Urothelium cell line (cell line): ENCODE measurements at regions not wholly inside any gene's neighbourhood (a gene's known extent, or its start where the extent isn't known, plus 50 kb on each side); places are given as distances from the start of the nearest gene placed in this dataset.

Source experiments
- DNase-seq: peaks from one replicate; pipeline ENCODE4 v3.0.0; 2011; ENCODE audit warnings: low spot score, mixed read lengths
- FAIRE-seq: peaks from 2 replicates; lab custom pipeline; 2011; peaks lifted over from hg19 to GRCh38; lab: Jason Lieb, UNC

DNA sequence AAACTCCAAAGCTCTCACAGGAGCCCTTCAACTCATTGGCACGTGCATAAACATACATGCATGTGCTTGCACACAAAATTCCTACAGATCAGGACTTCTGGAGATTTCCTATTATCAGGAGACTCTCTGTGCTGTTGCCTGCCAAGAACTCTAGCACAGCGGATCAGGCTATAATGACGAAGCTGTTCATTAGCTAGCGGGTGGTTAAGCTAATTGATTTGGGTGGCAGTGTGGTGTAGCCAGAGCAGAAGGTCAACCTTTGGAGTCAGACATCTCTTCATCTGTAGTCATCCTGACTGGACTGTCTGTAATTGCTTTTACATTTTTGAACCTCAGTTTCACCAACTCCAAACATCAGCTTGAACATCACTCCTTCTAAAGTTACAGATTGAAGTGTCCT, 69.0 kb downstream of the KIF2B start:
- FAIRE-seq, result no peak
- no peak for DNase-seq

DNA sequence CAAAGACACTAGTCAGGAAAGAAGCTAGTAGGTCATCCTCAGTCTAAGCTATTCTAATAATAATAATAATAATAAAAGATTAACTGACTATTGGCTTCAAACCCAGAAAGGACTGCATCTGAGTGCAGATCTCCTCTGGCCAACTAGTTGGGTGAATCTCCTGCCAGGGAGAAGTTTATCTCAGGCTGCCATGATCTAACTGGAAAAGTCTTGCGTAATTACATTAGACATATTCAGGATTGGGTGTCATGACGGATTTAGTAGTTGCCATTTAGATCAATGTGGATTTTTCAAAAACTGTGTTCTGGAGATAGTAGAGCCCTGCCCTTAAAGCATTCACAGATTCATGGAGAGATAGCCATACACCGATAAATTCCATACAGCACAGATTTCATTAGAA, 69.5 kb downstream of the KIF2B start:
- DNase-seq, result no peak
- no peak for FAIRE-seq

DNA sequence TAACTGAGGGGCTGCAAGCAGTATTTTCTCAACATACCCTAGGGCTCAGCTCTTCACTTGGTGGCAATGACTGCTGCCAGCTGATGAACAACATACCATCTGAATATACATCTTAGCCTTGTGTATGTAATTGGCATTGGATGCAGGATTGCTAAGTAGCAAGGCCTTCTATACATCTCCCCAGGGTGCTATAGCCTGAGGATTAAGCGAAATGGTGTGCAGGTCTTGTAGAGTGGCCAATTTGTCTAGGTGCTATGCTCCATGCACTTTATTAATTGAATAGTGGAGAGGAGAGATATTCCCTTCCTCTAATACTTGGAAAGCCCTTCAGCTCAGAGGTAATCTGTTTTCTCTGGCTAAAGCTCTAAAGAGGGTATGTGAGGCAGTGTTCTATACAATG, 71.9 kb downstream of the KIF2B start:
- FAIRE-seq (no peak), DNase-seq (no peak)

DNA sequence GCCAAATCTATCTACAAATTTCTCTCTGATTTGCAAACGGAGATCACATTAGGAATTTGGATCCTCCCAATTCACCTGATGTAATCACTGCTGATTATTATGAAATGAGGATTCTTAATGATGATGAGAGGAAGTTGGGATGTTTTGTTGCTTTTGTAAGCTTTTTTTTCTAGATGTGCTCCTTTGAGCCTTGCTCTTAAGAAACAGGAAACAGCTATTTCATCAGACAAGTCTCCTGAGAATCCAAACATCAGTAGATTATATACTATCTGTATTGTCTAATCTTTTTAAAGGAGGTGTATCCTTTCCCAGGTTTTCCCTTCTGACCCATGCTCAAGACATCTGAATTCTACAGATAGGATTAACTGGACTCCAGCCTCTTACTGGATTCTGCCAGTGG, 73.3 kb downstream of the KIF2B start:
- FAIRE-seq (no peak), DNase-seq (no peak)

DNA sequence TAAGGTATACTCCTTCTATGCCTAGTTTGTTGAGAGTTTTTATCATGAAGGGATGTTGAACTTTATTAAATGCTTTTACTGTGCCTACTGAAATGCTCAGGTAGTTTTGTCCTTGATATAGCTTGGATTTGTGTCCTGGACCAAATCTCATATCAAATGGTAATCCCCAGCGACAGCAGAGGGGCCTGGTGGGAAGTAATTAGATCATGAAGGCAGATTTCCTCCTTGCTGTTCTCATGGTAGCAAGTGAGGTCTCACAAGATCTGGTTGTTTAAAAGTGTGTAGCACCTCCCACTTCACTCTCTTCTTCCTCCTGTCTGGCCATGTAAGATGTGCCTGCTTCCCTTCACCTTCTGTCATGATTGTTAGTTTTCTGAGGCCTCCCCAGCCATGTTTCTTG, 78.2 kb downstream of the KIF2B start:
- FAIRE-seq (no peak), DNase-seq (no peak)

DNA sequence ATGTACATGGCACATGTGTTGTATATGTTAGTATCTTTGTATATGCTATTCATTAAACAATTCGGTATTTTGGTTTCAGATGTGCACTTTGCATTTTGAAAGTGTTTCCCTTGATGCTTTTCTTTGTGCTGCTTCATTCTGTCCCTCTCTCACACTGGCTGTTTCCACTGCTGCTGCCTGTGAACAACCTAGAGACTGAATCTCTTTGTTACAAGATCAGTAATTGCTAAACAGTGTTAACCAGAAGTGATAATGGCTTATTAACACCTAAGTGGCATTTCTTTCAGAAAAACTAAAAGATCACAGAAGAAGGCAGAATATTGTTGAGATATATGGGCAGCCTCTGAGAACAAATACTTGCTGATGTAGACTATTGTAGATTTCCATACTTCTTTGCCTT, 84.7 kb downstream of the KIF2B start:
- no peak for DNase-seq
- FAIRE-seq, result no peak

DNA sequence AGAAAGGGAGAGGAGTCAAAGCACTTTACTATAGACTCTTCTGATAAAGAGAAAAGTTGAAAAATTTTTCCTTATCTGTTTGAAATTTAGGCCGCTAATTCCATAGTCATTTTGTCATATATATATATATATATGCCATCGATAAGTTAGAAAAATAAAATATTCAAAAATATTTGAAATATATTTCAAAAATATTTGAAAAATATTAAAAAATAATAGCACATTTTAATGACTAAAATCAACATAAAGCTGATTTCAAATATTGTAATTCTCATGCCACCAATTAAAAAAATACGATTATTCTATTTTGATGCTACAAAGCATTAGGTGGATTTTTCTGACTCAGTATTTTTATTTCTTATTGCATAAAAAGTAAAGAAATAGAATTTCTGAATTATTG, 87.1 kb downstream of the KIF2B start:
- no peak for FAIRE-seq
- no peak for DNase-seq

DNA sequence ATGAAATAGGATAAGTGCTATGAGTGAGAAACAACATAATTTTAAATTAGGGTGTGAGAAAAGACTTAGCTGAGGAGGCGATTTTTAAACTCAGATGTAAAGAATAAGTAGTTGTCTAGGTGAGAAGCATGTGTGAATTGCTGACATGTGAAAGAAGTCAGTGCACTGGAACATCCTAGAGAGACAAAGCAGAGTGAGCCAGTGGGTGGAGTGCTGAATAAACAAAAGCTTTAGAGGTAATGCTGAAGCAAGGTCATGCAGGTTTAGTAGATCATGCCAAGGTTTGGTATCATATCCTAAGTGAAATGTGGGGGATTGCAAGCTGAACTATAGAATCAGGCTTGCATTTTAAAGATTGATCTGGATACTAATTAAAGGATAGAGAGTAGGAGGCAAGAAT, 89.4 kb downstream of the KIF2B start:
- FAIRE-seq (no peak), DNase-seq (no peak)

DNA sequence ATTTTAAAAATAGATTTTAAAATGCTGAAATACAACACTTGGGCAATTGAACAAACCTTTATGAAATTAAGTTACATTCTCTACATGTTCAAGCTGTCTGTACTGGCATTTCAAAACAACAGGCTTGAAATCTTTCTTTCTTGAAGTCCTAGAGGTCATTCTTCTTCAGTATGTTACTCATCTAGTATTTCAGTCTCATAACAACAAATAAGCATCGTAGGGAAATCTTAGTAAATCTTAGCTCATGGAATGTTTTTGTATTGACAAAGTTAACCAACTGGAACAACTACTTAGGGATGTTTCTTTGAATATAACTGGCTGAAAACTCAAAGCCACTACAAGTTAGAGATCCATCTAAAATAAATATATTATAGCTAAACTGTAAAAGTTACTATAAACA, 96.6 kb downstream of the KIF2B start:
- DNase-seq, result no peak
- FAIRE-seq, result no peak

DNA sequence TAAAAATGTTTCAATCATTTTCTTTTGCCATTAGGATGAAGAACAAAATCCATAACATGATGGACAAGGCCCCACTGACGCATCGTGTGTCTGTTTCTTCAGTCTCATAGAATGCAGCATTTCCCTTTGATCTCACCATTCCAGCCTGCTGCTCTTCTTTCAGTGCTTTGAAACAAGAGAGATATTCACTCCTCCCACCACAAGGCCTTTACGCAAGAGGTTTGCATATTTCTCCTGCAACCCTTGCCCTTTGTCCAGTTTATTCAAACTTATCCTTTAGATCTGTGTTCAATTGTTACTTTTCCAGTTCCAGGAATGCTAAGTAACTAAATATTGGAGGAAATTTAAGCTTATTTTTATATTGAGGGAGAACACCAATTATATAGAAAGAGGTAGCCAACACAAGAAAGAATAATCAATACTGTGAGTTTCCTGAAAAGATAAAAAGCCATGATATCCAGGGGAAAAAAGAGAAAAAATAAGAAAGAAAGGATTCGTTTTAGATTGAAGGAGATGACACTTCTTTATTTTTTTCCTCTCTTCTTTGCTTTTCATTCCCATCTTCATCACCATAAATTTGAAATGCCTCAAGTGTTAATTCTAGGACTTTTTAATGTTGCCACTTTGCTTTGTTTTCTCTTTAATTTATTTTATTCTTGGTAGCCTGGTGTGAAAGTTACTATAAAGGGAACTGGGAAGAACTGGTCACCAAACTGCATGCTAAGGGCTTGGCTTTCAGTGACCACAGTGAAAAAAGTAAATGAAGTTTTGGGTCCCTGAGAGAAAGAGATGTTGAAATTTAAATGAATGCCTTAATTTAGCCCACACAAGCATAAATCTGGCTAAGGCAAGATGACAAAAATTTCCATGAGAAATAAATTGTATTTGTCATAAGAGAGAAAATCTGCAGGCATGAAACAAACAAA, 102.1 kb downstream of the KIF2B start:
- DNase-seq (no peak), FAIRE-seq (no peak)

DNA sequence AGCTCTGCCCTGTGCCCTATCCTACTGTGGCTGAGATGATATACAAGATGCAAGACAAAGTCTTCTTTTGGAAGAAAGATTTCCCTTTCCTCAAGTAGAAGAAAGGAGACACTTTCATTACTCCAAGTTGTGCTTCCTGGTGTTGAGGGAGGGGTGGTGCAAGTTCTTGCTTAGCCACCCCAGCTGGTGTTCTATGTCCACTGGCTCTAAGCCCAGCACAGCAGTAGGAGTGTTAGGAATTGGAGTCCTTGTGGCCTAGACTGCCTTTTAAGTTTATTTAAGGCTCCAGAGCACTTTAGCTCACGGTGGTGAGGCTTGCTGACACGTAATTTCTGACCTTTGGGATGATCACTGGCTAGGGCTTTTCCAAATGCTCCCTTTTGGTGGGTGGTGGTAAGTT, 109.7 kb downstream of the KIF2B start:
- DNase-seq, result no peak
- no peak for FAIRE-seq

DNA sequence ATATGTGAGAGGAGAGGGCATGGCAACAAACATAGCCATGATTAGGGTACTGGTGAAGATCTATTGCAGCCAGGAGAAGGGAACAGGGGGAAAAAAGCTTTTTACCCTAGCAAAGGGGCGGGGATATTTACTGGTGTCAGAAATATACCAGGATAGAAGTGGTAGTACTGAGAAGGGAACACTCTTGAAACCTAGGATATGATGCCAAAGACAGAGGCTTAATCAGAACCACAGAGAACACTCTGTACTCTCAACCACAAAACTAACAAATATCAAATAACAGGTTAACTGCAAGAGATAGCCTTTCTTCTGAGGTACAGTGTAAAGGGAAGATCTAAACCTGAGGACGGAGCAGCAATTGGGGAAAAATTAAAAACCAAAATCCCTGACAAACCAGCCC, 112.2 kb downstream of the KIF2B start:
- no peak for FAIRE-seq
- DNase-seq, result no peak

DNA sequence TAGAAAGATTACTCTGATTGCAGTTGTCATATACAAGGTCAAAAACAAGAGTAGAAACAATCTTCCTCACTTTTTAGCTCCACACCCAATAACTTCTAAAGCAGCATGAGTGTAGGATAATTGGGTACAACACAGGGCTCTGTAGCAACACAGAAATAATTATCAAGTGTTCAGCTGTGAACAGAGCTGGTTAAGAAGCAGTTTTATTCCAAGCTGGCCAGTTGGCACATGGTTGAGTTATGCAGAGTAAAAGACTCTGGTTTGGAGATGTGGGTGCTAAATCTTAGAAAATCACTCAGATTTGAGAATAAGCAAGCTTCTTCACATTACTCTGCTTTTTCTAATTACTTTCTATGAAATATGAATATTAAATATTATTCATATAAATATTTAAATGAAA, 118.5 kb downstream of the KIF2B start:
- FAIRE-seq (no peak), DNase-seq (no peak)

DNA sequence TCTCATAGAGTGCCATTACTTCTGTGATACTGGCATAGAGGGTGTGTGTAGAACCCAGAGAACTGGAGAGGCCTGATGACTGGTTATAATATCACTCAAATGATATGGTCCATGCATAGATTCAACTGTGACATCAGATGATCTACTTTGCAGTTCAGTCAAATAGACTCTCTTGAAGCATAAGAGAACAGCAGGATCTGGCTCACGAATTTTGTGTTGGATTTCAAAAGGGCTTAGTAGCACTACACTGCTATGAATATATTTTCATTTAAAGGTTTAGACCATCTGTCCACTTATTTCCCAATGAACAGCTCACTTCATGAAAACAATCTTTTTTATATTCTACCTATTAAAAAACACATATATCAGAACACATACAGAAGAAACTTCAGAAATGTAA, 119.7 kb downstream of the KIF2B start:
- FAIRE-seq, result no peak

DNA sequence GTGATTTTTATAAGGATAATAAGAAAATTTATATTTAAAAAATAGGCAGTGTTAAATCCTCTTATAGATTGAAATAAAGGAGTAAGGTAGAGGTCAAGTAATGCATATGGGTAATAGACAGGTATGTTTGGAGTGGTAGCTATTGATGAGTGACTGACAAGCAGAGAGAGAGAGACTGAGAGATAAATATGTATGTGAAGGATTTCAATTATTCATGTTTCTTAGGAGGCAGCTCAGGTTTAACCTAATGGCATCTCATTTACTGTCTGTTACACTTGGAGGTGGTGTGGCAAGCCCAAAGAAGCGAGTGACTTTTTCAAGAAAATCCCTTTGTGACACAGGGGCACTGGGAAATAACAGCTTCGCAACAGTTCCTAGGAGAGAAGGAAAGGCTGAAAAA, 120.2 kb downstream of the KIF2B start:
- DNase-seq (no peak), FAIRE-seq (no peak)

More for the DNA sequence above, 119.7 kb downstream of the KIF2B start:
- DNase-seq, result no peak

DNA sequence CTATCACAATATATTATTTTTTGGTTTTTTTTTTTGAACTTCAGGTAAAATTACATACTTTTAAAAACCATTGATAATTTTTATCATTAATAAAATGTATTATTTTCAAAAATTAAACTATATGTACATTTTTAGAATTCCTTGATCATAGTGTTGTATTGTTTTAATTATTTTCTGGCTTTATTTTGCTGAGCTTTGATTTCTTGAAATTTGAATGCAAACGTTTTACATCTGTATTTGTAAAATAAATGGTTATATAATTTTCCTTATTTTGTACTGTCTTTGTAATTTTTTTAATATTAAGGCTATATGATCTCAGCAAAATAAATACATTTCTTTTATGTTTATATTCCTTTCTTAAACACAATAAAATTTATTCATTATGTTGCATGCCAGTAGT, 125.6 kb downstream of the KIF2B start:
- FAIRE-seq, result no peak
- no peak for DNase-seq

DNA sequence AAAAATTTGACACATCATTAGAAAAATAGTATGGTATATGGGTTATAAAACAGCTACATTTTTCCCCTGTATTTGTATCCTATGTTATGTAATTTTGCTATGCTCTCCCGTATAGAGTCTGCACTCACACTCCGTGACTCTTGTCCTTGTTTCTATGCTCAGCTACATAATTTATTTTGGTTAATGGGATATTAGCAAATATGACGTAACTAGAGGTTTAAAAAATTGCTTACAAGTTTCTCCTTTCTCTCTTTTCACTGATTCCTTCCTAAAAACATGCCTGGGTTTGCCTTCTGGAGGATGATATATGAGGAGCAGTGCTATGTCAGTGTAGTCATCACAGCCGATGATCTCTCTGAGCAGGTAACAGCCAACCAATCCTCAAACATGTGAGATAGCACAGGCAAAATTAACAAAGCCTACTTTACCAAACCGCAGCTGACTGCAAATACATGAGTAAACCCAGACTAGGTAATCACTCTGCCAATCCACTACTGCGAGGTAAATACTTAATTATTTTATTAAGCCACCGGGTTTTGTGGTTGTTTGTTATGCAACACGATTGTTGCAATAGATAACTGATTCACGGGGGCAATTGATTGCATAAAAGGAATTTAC, 126.9 kb downstream of the KIF2B start:
- DNase-seq (no peak), FAIRE-seq (no peak)

DNA sequence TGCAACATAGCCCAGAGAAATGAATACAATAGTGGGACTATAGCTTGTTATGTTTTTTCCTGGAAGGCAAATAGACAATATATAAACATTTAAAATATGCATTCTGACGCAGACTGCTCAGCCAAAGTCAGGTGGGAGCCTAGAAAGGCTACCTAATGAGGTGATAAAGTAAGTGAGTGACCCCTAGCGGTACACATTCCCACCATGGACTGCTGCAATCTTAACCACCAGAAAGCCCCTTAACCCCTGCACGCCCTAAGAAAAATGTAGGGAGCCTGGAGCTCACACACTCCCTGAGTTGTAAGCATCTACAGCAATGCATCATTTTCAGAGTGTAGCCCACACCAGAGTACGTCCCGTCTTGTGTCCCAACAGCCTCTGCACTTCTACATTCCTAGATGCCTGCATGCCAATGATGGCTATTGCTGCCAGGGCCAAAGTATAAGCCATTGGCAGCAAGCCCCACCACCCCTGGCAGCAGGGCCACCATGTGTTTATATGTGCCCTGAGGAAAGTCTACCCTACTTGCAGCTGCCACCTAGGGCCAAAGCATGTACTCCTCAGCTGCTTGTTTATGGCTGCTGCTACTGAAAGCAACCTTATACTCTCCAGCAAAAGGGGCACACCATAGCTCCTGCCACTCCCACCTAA, 127.6 kb downstream of the KIF2B start:
- FAIRE-seq (no peak), DNase-seq (no peak)

DNA sequence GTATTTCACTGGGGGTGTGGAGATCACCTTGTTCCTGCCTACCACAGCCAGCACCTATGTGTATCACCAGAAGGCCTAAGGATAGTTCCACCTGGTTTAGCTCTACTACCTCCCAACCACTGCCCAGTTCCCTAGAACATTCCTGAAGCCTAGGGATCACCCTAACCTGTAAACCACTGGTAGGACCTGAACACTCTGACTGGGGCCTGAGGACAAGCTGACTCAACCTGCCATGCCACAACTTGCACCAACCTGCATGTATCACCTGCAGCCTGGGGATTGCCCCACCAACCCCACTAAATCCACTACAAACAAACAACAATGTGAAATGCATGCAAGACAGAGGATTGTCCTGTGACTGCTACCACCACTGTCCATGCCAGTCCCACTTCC, 128.1 kb downstream of the KIF2B start:
- peak; percentile 62 for FAIRE-seq
- DNase-seq, result no peak

DNA sequence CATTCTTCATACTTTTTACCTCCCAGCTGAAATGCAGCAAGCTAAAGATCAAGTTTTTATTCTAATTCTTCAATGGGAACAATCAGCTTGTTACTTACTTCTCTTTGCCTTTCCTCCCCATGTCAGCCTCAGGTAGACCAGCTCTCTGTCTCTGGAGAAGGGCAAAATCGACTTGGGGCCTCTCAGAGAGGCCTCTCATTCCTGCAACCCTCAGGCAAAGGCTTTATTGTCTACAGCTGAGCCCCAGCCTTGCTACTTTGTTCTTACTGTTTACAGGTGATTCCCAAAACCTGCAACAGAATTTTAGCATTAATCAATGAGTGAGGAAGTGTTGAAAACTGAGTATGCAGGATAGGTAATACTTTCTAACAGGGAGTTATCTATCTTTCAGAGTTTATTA, 148.6 kb downstream of the KIF2B start:
- FAIRE-seq, result no peak
- no peak for DNase-seq

DNA sequence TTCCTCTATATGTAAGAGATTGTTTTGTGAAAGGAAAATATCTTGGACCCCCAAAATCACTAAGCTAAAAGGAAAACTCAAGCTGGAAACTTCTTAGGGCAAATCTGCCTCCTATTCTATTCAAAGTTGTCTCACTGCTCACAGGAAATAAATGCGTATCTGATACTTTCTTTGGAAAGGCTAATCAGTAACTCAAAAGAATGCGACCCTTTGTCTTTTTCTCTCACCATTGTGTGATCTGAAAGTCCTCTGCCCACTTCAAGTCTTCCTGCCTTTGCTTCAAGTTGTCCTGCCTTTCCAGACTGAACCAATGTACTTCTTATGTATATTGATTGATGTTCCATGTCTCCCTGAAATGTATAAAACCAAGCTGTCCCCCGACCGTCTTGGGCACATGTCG, 157.3 kb downstream of the KIF2B start:
- no peak for FAIRE-seq
- no peak for DNase-seq

DNA sequence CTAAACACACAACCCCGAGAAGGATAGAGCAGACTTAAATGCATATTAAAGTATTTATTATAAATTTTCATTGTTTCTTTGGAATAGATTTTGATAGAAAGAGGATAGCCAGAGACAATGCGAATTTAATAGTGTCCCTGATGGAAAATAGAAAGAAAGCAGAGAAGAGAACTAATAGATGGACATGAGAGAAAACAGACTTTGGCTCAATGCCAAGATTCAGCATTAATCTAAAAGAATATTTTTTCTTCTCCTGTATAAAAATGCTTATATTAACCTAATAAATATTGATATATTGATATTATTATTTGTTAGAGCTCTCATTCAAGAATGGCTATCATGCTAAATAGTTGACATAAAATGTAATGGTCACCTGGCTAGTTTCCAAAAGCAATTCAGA, 173.4 kb downstream of the KIF2B start:
- no peak for DNase-seq
- FAIRE-seq, result no peak
